Astrocyte (in vitro differentiated cells and primary cell): ENCODE measurements at regions not wholly inside any gene's neighbourhood (a gene's known extent, or its start where the extent isn't known, plus 50 kb on each side); places are given as distances from the start of the nearest gene placed in this dataset.

ENCODE experiments used
- EZH2 ChIP-seq: IDR thresholded peaks from 2 replicates; pipeline ENCODE4 v1.6.1; 2012; ENCODE audit warnings: mild to moderate bottlenecking, low read length, inconsistent platforms; ENCODE audit not compliant: insufficient read depth
- TF ChIP-seq, protein P1 (sequence below): IDR thresholded peaks from 2 replicates; pipeline ENCODE4 v1.5.1; 2011; ENCODE audit warnings: low read depth, mild to moderate bottlenecking, inconsistent platforms, low read length, moderate library complexity; ENCODE audit not compliant: insufficient read depth

DNA sequence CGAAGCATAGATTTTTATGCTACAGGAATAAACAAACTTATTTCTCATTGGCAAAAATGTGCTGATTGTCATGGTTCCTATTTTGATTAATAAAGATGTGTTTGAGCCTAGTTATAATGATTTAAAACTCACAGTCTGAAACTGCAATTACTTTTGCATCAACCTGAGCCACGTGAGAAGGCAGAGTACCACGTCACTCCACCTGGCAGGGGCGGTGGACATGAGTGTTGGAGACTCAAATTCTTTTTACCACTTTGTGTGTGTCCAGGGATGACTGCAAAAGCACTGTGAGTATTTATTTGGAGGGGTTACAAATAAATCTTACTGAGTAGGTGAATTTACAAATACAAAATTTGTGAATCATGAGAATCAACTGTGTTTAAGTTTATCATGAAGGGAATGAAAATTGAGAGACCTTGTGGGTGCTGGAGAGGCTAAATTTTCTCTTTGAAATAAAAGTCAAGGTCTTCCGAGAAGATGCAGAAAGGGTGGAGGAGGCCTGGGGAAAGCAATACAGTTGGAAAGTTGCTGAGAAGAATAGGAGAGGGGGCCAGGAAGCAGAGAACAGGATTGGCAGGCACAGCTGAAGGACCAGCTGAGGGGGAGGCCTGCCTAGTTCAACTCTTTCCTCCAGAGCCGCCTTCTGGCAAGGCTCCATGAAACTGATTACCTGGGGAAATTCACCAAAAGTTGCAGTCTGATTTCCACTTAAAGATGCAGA is 316.4 kb downstream of the MYCN start:
- TF ChIP-seq, protein P1, sequence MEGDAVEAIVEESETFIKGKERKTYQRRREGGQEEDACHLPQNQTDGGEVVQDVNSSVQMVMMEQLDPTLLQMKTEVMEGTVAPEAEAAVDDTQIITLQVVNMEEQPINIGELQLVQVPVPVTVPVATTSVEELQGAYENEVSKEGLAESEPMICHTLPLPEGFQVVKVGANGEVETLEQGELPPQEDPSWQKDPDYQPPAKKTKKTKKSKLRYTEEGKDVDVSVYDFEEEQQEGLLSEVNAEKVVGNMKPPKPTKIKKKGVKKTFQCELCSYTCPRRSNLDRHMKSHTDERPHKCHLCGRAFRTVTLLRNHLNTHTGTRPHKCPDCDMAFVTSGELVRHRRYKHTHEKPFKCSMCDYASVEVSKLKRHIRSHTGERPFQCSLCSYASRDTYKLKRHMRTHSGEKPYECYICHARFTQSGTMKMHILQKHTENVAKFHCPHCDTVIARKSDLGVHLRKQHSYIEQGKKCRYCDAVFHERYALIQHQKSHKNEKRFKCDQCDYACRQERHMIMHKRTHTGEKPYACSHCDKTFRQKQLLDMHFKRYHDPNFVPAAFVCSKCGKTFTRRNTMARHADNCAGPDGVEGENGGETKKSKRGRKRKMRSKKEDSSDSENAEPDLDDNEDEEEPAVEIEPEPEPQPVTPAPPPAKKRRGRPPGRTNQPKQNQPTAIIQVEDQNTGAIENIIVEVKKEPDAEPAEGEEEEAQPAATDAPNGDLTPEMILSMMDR = no peak
- TF ChIP-seq EZH2 = no peak
